ENCODE measurements at regions not wholly inside any gene's neighbourhood (a gene's known extent, or its start where the extent isn't known, plus 50 kb on each side); places are given as distances from the start of the nearest gene placed in this dataset.
A peak's percentile ranks its signal among the peaks of the same experiment; 100 is the strongest.

- 83 to 91% methylated on average over 5 to 7 of the region's 10 CpGs for WGBS, 2 experiments (ENCODE audit: insufficient coverage in 2 of 2)
- Histone ChIP-seq H3K36me3 (ENCODE audit: control insufficient read depth, insufficient read depth, low read length) (no peaks in the 10 kb centered on the region), H3K27ac (ENCODE audit: low read depth, low read length, severe bottlenecking) (no peak overlapping the region), H3K4me1 (ENCODE audit: control insufficient read depth, insufficient read depth, low read length, poor library complexity, severe bottlenecking) (no peaks in the 10 kb centered on the region), H3K4me3 (ENCODE audit: extremely low read depth, insufficient read depth, low read length, poor library complexity, severe bottlenecking) (no peak overlapping the region), H3K9me3 (ENCODE audit: control insufficient read depth, low read length) (no peaks in the 10 kb centered on the region)
Measured at GRCh38 chr1:228894442-228894989, 159.2 kb downstream of the RHOU start.

- no peak overlapping the region for H3K27ac ChIP-seq (ENCODE audit: low read depth, low read length, severe bottlenecking)
- peaks cover 15% of the 10 kb centered on the region for H3K4me1 ChIP-seq (ENCODE audit: control insufficient read depth, insufficient read depth, low read length, poor library complexity, severe bottlenecking)
- no peak overlapping the region for H3K4me3 ChIP-seq (ENCODE audit: extremely low read depth, insufficient read depth, low read length, poor library complexity, severe bottlenecking)
- WGBS, 2 experiments (ENCODE audit: insufficient coverage in 2 of 2) = 97 to 100% methylated on average over 4 to 9 of the region's 9 CpGs
- no peaks in the 10 kb centered on the region for H3K9me3 ChIP-seq (ENCODE audit: control insufficient read depth, low read length)
- H3K36me3 ChIP-seq (ENCODE audit: control insufficient read depth, insufficient read depth, low read length) = no peaks in the 10 kb centered on the region
Measured at GRCh38 chr1:228897901-228898300, 162.6 kb downstream of the RHOU start.

GRCh38 chr1:228898582-228898992 lies 163.3 kb downstream of the RHOU start:
- 93 to 95% methylated on average over 7 to 8 of the region's 8 CpGs for WGBS, 2 experiments (ENCODE audit: insufficient coverage in 2 of 2)
- no peak overlapping the region for H3K27ac ChIP-seq (ENCODE audit: low read depth, low read length, severe bottlenecking)

GRCh38 chr1:228899421-228899956 lies 164.2 kb downstream of the RHOU start:
- Histone ChIP-seq H3K9me3 (ENCODE audit: control insufficient read depth, low read length) (no peaks in the 10 kb centered on the region), H3K4me1 (ENCODE audit: control insufficient read depth, insufficient read depth, low read length, poor library complexity, severe bottlenecking) (peaks cover 15% of the 10 kb centered on the region), H3K27ac (ENCODE audit: low read depth, low read length, severe bottlenecking) (peak overlapping the region; percentile 78), H3K36me3 (ENCODE audit: control insufficient read depth, insufficient read depth, low read length) (no peaks in the 10 kb centered on the region), H3K4me3 (ENCODE audit: extremely low read depth, insufficient read depth, low read length, poor library complexity, severe bottlenecking) (no peak overlapping the region)
- 93 to 95% methylated on average over 8 to 9 of the region's 12 CpGs for WGBS, 2 experiments (ENCODE audit: insufficient coverage in 2 of 2)

More at GRCh38 chr1:228898582-228898992, 163.3 kb downstream of the RHOU start:
- Histone ChIP-seq H3K36me3 (ENCODE audit: control insufficient read depth, insufficient read depth, low read length) (no peaks in the 10 kb centered on the region), H3K4me3 (ENCODE audit: extremely low read depth, insufficient read depth, low read length, poor library complexity, severe bottlenecking) (no peak overlapping the region), H3K9me3 (ENCODE audit: control insufficient read depth, low read length) (no peaks in the 10 kb centered on the region), H3K4me1 (ENCODE audit: control insufficient read depth, insufficient read depth, low read length, poor library complexity, severe bottlenecking) (peaks cover 15% of the 10 kb centered on the region)

GRCh38 chr1:228900099-228900885 lies 165.0 kb downstream of the RHOU start:
- WGBS, 2 experiments (ENCODE audit: insufficient coverage in 2 of 2) = 56 to 61% methylated on average over 12 to 14 of the region's 17 CpGs

GRCh38 chr1:228900886-228901392 lies 165.7 kb downstream of the RHOU start:
- Histone ChIP-seq H3K9me3 (ENCODE audit: control insufficient read depth, low read length) (no peaks in the 10 kb centered on the region), H3K36me3 (ENCODE audit: control insufficient read depth, insufficient read depth, low read length) (no peaks in the 10 kb centered on the region), H3K27ac (ENCODE audit: low read depth, low read length, severe bottlenecking) (peak overlapping the region; percentile 78), H3K4me3 (ENCODE audit: extremely low read depth, insufficient read depth, low read length, poor library complexity, severe bottlenecking) (no peak overlapping the region), H3K4me1 (ENCODE audit: control insufficient read depth, insufficient read depth, low read length, poor library complexity, severe bottlenecking) (peaks cover 15% of the 10 kb centered on the region)
- WGBS, 2 experiments (ENCODE audit: insufficient coverage in 2 of 2) = 72 to 81% methylated on average over 4 of the region's 6 CpGs

More at GRCh38 chr1:228900099-228900885, 165.0 kb downstream of the RHOU start:
- H3K36me3 ChIP-seq (ENCODE audit: control insufficient read depth, insufficient read depth, low read length) = no peaks in the 10 kb centered on the region
- H3K9me3 ChIP-seq (ENCODE audit: control insufficient read depth, low read length) = no peaks in the 10 kb centered on the region
- H3K4me1 ChIP-seq (ENCODE audit: control insufficient read depth, insufficient read depth, low read length, poor library complexity, severe bottlenecking) = peaks cover 15% of the 10 kb centered on the region
- H3K27ac ChIP-seq (ENCODE audit: low read depth, low read length, severe bottlenecking) = peak overlapping the region; percentile 78
- H3K4me3 ChIP-seq (ENCODE audit: extremely low read depth, insufficient read depth, low read length, poor library complexity, severe bottlenecking) = no peak overlapping the region

- Histone ChIP-seq H3K27ac (ENCODE audit: low read depth, low read length, severe bottlenecking) (no peak overlapping the region), H3K9me3 (ENCODE audit: control insufficient read depth, low read length) (no peaks in the 10 kb centered on the region), H3K4me1 (ENCODE audit: control insufficient read depth, insufficient read depth, low read length, poor library complexity, severe bottlenecking) (peaks cover 15% of the 10 kb centered on the region), H3K4me3 (ENCODE audit: extremely low read depth, insufficient read depth, low read length, poor library complexity, severe bottlenecking) (no peak overlapping the region), H3K36me3 (ENCODE audit: control insufficient read depth, insufficient read depth, low read length) (no peaks in the 10 kb centered on the region)
- WGBS, 2 experiments (ENCODE audit: insufficient coverage in 2 of 2) = 93 to 95% methylated on average over 2 to 3 of the region's 5 CpGs
Measured at GRCh38 chr1:228901936-228902681, 166.8 kb downstream of the RHOU start.

- no peak overlapping the region for H3K4me3 ChIP-seq (ENCODE audit: extremely low read depth, insufficient read depth, low read length, poor library complexity, severe bottlenecking)
- no peaks in the 10 kb centered on the region for H3K36me3 ChIP-seq (ENCODE audit: control insufficient read depth, insufficient read depth, low read length)
- no peaks in the 10 kb centered on the region for H3K9me3 ChIP-seq (ENCODE audit: control insufficient read depth, low read length)
- H3K4me1 ChIP-seq (ENCODE audit: control insufficient read depth, insufficient read depth, low read length, poor library complexity, severe bottlenecking) = peaks cover 15% of the 10 kb centered on the region
- H3K27ac ChIP-seq (ENCODE audit: low read depth, low read length, severe bottlenecking) = no peak overlapping the region
- WGBS, 2 experiments (ENCODE audit: insufficient coverage in 2 of 2) = 94% methylated on average over 9 to 10 of the region's 13 CpGs
Measured at GRCh38 chr1:228902781-228903433, 167.6 kb downstream of the RHOU start.

- Histone ChIP-seq H3K4me3 (ENCODE audit: extremely low read depth, insufficient read depth, low read length, poor library complexity, severe bottlenecking) (no peak overlapping the region), H3K36me3 (ENCODE audit: control insufficient read depth, insufficient read depth, low read length) (no peaks in the 10 kb centered on the region), H3K9me3 (ENCODE audit: control insufficient read depth, low read length) (no peaks in the 10 kb centered on the region), H3K4me1 (ENCODE audit: control insufficient read depth, insufficient read depth, low read length, poor library complexity, severe bottlenecking) (peaks cover 15% of the 10 kb centered on the region), H3K27ac (ENCODE audit: low read depth, low read length, severe bottlenecking) (no peak overlapping the region)
- 82 to 97% methylated on average over 3 to 9 of the region's 9 CpGs for WGBS, 2 experiments (ENCODE audit: insufficient coverage in 2 of 2)
Measured at GRCh38 chr1:228903434-228904071, 168.3 kb downstream of the RHOU start.

- H3K9me3 ChIP-seq (ENCODE audit: control insufficient read depth, low read length) = no peaks in the 10 kb centered on the region
- no peak overlapping the region for H3K27ac ChIP-seq (ENCODE audit: low read depth, low read length, severe bottlenecking)
- H3K4me3 ChIP-seq (ENCODE audit: extremely low read depth, insufficient read depth, low read length, poor library complexity, severe bottlenecking) = no peak overlapping the region
- WGBS, 2 experiments (ENCODE audit: insufficient coverage in 2 of 2) = 100% methylated on average over 1 to 2 of the region's 4 CpGs
- peaks cover 15% of the 10 kb centered on the region for H3K4me1 ChIP-seq (ENCODE audit: control insufficient read depth, insufficient read depth, low read length, poor library complexity, severe bottlenecking)
- no peaks in the 10 kb centered on the region for H3K36me3 ChIP-seq (ENCODE audit: control insufficient read depth, insufficient read depth, low read length)
Measured at GRCh38 chr1:228904222-228904621, 168.9 kb downstream of the RHOU start.

Data from mesodermal cell (in vitro differentiated cells).